GM10266 (cell line): ENCODE measurements at regions not wholly inside any gene's neighbourhood (a gene's known extent, or its start where the extent isn't known, plus 50 kb on each side); places are given as distances from the start of the nearest gene placed in this dataset.

ENCODE experiments used
- DNase-seq: peaks from one replicate; pipeline ENCODE4 v3.0.0; 2012; ENCODE audit errors: extremely low spot score
- CTCF ChIP-seq: IDR thresholded peaks from 2 replicates; pipeline ENCODE4 v1.5.1; 2012; ENCODE audit warnings: mild to moderate bottlenecking, low read depth; ENCODE audit not compliant: control insufficient read depth, insufficient read depth; ENCODE audit errors: missing control alignments

GRCh38 chr14:98093111-98093510 lies 1178.9 kb downstream of the BCL11B start:
- no peak for TF ChIP-seq CTCF
- no peak for DNase-seq

GRCh38 chr14:98099527-98099926 lies 1172.5 kb downstream of the BCL11B start:
- TF ChIP-seq CTCF: no peak

DNA sequence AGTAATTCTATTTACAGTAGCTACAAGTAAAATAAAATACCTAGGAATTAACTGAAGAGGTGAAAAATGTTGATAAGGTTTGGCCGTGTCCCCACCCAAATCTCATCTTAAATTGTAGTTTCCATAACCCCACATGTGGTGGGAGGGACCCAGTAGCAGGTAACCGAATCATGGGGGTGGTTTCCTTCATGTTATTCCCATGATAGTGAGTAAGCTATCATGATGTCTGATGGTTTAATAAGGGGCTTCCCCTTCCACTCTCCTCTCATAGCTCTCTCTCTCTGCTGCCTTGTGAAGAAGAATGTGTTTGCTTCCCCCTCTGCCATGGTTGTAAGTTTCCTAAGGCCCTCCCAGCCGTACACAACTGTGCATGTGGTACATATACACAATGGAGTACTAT lies 1170.7 kb downstream of the BCL11B start:
- no peak for DNase-seq
- no peak for TF ChIP-seq CTCF

More at GRCh38 chr14:98099527-98099926, 1172.5 kb downstream of the BCL11B start:
- no peak for DNase-seq

- no peak for TF ChIP-seq CTCF
- no peak for DNase-seq
Observed at GRCh38 chr14:98103705-98104104, 1168.3 kb downstream of the BCL11B start.

GRCh38 chr14:98109326-98109725 lies 1162.7 kb downstream of the BCL11B start:
- TF ChIP-seq CTCF: no peak
- no peak for DNase-seq

DNA sequence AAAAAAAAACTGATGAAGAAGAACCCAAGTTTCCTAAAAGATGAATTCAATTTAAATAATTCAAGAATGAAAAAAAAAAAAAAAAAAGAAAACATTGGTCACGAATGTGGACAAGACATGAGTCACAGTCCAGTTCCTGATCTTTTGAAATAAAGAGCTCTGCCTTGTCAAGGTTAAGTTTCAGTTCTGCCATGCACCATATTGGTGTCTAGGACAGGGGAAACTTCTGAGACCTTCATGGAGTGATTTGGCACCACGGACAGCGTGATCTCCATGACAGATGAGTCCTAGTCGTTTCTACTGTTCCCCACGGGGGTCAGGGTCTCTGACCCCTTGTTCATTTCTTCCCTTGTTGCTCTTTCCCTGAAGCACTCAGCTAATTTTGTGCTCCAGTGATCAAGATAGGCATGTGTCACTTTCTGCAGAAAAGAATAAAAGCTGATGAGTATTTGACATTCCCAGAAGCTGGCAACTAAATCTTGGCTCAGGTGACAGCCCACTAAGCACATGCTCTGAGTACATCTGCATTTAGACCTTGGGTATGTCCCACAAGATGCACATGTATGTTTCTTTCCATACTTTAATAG lies 1159.7 kb downstream of the BCL11B start:
- DNase-seq: no peak

More for the DNA sequence above, 1159.7 kb downstream of the BCL11B start:
- TF ChIP-seq CTCF: no peak
